ENCODE measurements at regions not wholly inside any gene's neighbourhood (a gene's known extent, or its start where the extent isn't known, plus 50 kb on each side); places are given as distances from the start of the nearest gene placed in this dataset.
A peak's percentile ranks its signal among the peaks of the same experiment; 100 is the strongest.

GRCh38 chr2:216279459-216279858 lies 92.8 kb downstream of the MARCHF4 start:
- H3K4me1 ChIP-seq (ENCODE audit: insufficient read depth): no peaks in the 10 kb centered on the region
- WGBS: 40% methylated on average over 3 of the region's 3 CpGs
- H3K27ac ChIP-seq (ENCODE audit: low read depth): no peak overlapping the region
- no peaks in the 10 kb centered on the region for H3K36me3 ChIP-seq (ENCODE audit: insufficient read depth)
- peak; percentile 21 for DNase-seq (ENCODE audit: extremely low spot score)
- no peak overlapping the region for H3K4me3 ChIP-seq (ENCODE audit: low read depth, low read length)

DNA sequence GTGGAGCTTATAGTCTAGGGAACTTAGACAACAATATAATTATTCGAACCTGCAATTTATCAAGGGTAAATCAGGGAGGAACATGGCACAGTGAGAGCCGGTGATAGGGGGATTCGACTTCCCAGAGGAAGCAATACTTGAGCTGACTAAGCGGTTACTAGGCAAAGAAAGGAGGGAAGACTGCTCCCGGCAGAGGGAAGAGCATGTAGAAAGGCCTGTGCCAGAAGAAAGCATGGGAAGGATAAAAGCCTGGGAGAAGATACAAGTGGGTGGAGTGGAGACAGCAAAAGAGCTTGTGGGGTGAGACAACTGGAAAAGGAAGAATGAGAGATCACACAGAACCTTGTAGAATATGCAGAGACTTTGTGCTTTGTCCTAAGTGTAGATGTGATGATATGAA lies 93.3 kb downstream of the MARCHF4 start:
- H3K4me3 ChIP-seq (ENCODE audit: low read depth, low read length): no peak overlapping the region
- DNase-seq (ENCODE audit: extremely low spot score): no peak
- no peaks in the 10 kb centered on the region for H3K36me3 ChIP-seq (ENCODE audit: insufficient read depth)
- 59% methylated on average over 5 of the region's 5 CpGs for WGBS
- no peaks in the 10 kb centered on the region for H3K4me1 ChIP-seq (ENCODE audit: insufficient read depth)
- no peak overlapping the region for H3K27ac ChIP-seq (ENCODE audit: low read depth)

DNA sequence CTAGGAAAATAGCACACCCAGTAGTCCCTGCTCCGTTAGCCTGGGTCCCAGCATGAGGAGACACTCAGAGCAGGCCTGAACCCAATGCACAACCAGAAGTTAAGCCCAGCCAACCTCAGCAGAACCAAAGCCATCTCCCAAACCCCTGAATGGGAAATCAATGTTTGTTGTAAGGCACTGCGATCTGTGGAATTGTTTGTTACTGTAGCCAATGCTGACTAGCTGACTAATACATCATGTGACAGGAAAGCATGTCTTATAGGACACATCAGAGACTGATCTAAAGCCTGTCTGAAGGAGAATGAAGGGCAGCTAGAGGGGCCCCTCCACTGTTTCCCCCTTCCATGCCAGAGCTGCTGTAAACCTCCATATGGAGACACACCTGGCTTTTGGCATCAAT lies 96.4 kb downstream of the MARCHF4 start:
- WGBS: 94% methylated on average over 2 of the region's 2 CpGs
- no peaks in the 10 kb centered on the region for H3K36me3 ChIP-seq (ENCODE audit: insufficient read depth)
- no peak overlapping the region for H3K27ac ChIP-seq (ENCODE audit: low read depth)

DNA sequence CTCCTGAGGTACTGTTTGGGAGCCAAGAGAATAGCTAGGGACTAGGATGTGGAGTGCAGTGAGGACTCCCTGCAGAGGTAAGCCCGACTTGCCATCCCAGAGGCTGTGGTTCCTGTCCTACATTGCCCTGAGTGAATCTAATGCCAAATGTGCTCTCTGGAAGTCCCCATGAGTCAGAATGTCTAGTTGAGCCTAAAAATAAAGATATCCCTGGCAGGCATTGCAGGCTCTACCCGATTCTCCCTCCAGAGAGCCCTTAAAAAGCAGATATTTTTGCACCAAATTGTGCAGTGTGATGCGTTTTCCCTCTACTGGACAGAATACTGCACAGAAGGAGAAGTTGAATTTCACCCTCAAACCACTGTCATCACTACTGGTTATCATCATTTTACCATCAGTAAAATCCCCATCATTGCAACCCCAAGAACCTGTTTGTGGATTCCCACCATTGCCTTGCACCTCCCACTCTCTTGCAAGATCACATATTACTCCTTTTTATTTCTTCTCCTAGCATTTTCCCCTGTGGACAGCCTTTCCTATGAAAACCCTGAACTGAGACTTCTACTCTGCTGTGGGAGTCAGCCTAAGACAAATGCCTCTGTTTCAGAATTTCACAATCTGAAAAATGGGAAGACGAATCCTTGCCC lies 98.0 kb downstream of the MARCHF4 start:
- no peak for DNase-seq (ENCODE audit: extremely low spot score)
- H3K27ac ChIP-seq (ENCODE audit: low read depth): no peak overlapping the region
- H3K4me1 ChIP-seq (ENCODE audit: insufficient read depth): no peaks in the 10 kb centered on the region
- no peaks in the 10 kb centered on the region for H3K36me3 ChIP-seq (ENCODE audit: insufficient read depth)
- H3K4me3 ChIP-seq (ENCODE audit: low read depth, low read length): no peak overlapping the region
- 64% methylated on average over 4 of the region's 4 CpGs for WGBS

More for the DNA sequence above, 96.4 kb downstream of the MARCHF4 start:
- no peak overlapping the region for H3K4me3 ChIP-seq (ENCODE audit: low read depth, low read length)
- no peaks in the 10 kb centered on the region for H3K4me1 ChIP-seq (ENCODE audit: insufficient read depth)
- no peak for DNase-seq (ENCODE audit: extremely low spot score)

DNA sequence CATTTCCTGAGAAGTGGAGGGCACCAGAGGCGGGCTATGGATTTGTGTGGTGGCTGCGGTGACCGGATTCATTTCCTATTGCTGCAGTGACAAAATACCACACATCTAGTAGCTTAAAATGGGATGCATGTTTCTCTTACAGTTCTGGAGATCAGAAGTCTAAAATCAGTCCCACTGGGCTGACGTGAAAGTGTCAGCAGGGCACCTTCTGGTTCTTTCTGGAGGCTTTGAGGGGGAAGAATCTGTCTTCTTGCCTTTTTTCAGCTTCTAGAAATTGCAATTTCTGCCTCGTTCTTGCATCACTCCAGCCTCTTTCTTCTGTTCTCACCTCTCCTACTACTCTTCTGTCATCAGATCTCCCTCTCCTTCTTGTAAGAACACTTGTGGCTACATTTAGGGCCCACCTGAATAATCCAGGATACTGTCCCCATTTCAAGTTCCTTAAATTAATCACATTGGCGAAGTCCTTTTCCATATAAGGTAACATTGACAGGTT lies 111.2 kb downstream of the MARCHF4 start:
- Histone ChIP-seq H3K4me1 (ENCODE audit: insufficient read depth) (no peaks in the 10 kb centered on the region), H3K36me3 (ENCODE audit: insufficient read depth) (no peaks in the 10 kb centered on the region), H3K27ac (ENCODE audit: low read depth) (no peak overlapping the region), H3K4me3 (ENCODE audit: low read depth, low read length) (no peak overlapping the region)
- DNase-seq (ENCODE audit: extremely low spot score): no peak
- WGBS: 90% methylated on average over 6 of the region's 6 CpGs

DNA sequence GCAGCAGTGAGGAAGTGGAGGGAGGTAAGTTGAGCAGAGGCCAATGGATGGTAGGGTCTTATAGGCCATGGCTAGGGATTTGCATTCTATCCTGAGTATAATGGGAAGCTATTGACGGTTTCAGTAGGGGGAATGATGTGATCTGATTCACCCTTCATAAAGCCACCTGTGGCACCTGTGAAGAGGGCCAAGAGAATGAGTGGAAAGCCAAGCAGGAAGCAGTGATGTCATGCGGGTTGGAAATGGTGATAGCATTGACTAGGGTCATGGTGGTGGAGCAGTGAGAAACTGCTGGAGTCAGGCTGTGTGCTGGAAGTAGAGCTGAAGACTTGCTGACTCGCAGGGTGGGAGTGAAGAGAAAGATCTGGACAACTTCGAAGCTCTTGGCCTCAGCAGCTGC lies 111.7 kb downstream of the MARCHF4 start:
- H3K36me3 ChIP-seq (ENCODE audit: insufficient read depth): no peaks in the 10 kb centered on the region
- 89% methylated on average over 4 of the region's 4 CpGs for WGBS
- H3K4me3 ChIP-seq (ENCODE audit: low read depth, low read length): no peak overlapping the region
- no peaks in the 10 kb centered on the region for H3K4me1 ChIP-seq (ENCODE audit: insufficient read depth)
- no peak overlapping the region for H3K27ac ChIP-seq (ENCODE audit: low read depth)
- DNase-seq (ENCODE audit: extremely low spot score): no peak

GRCh38 chr2:216259081-216259480 lies 113.2 kb downstream of the MARCHF4 start:
- H3K4me1 ChIP-seq (ENCODE audit: insufficient read depth): no peaks in the 10 kb centered on the region
- 89% methylated on average over 8 of the region's 8 CpGs for WGBS
- no peak overlapping the region for H3K27ac ChIP-seq (ENCODE audit: low read depth)
- DNase-seq (ENCODE audit: extremely low spot score): no peak
- no peak overlapping the region for H3K4me3 ChIP-seq (ENCODE audit: low read depth, low read length)
- no peaks in the 10 kb centered on the region for H3K36me3 ChIP-seq (ENCODE audit: insufficient read depth)

DNA sequence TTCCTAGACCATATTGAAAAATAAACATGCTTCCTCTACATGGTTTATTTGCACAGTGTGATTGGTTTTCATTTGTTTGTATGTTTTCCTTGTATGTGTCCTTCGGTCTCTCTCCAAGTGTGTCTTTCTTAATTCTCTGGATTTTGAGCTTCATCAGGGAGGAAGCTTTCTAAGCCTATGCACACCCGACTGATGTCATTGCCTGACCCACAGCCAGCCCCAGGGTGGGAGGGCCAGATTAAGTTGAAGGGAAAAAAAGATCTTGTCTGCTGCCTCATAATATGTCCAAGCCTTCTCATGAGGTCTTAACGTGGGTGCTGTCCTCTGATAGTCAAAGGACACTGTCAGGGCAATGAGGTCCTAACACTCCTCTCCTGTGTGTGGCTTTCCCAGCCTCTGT lies 115.2 kb downstream of the MARCHF4 start:
- WGBS: 41% methylated on average over 3 of the region's 3 CpGs
- no peak for DNase-seq (ENCODE audit: extremely low spot score)
- Histone ChIP-seq H3K27ac (ENCODE audit: low read depth) (no peak overlapping the region), H3K4me3 (ENCODE audit: low read depth, low read length) (no peak overlapping the region), H3K4me1 (ENCODE audit: insufficient read depth) (no peaks in the 10 kb centered on the region), H3K36me3 (ENCODE audit: insufficient read depth) (no peaks in the 10 kb centered on the region)
